GM18861 (cell line): ENCODE measurements at regions not wholly inside any gene's neighbourhood (a gene's known extent, or its start where the extent isn't known, plus 50 kb on each side); places are given as distances from the start of the nearest gene placed in this dataset.
"Not testable (repeated sequence)": the region's sequence is repeated elsewhere in the genome, so short reads cannot be mapped to it uniquely, and the experiment has no call there.

Source experiments
- ATAC-seq: cut with Tn5 transposase; IDR thresholded peaks from one replicate; pipeline ENCODE4 v1.9.1; 2021; ENCODE audit not compliant: unreplicated experiment

- ATAC-seq: not testable (repeated sequence)
Measured at GRCh38 chr5:44756097-44756496, 52.6 kb upstream of the MRPS30 start.

- ATAC-seq: peak; percentile 59
Measured at GRCh38 chr5:44747396-44747795, 61.4 kb upstream of the MRPS30 start.

DNA sequence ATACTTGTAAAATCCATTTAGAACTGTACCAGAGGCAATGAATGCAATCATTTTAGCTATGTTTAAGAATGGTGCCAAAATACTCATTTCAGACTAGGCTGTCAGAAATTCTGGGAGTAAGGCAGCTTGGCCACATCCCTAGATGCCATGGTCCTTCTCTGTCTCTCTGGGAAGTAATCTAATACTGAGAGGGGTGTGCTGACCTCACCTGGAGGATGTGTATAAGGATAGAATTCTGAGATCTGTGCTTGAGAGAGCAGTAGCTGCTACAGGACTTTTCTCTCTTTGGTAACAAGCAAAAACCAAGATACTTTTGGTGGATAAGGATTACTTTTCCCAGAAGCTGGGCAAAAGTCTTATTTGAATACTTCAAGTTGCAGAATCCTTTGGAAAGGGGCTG, 68.1 kb upstream of the MRPS30 start:
- ATAC-seq: no peak

- ATAC-seq: no peak
Measured at GRCh38 chr5:44729536-44729935, 79.2 kb upstream of the MRPS30 start.

- no peak for ATAC-seq
Measured at GRCh38 chr5:44727100-44727499, 81.6 kb upstream of the MRPS30 start.

GRCh38 chr5:44719856-44720255, 88.9 kb upstream of the MRPS30 start:
- no peak for ATAC-seq

- ATAC-seq: no peak
Measured at GRCh38 chr5:44714871-44715561, 93.7 kb upstream of the MRPS30 start.

DNA sequence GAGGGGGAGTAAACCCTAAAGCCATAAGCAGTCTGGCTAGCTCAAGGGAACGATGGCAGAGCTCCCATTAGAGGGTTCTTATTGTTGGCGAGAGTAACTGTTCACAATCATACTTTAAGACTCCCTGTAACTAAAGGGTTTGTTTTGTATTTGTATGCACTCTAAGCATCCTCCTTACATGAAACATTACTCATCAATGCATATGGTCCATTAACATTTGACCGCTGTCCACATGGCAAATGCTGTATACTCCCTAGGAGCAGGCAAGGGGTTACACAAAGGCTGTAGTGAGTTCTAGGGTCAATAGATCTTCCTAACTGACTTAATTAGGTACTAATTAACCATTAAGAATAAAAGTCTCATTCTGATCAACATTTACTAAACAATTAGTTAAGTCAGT, 95.3 kb upstream of the MRPS30 start:
- ATAC-seq: no peak

- ATAC-seq: no peak
Measured at GRCh38 chr5:44711901-44712300, 96.8 kb upstream of the MRPS30 start.

GRCh38 chr5:44708602-44709001, 100.1 kb upstream of the MRPS30 start:
- ATAC-seq: no peak

DNA sequence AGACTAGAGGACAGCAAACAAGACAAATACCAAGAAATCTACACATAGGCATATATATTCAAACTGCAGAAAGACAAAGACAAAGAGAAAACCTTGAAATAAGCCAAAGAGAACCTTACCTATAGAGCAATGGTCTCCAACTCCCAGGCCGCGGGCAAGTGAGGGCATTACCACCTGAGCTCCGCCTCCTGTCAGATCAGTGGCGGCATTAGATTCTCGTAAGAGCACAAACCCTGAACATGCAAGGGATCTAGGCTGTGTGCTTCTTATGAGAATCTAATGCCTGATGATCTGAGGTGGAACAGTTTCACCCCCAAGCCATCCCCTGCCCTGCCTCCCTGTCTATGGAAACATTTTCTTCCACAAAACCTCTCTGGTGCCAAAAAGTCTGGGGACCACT, 101.0 kb upstream of the MRPS30 start:
- no peak for ATAC-seq

GRCh38 chr5:44697025-44697424, 111.7 kb upstream of the MRPS30 start:
- no peak for ATAC-seq

DNA sequence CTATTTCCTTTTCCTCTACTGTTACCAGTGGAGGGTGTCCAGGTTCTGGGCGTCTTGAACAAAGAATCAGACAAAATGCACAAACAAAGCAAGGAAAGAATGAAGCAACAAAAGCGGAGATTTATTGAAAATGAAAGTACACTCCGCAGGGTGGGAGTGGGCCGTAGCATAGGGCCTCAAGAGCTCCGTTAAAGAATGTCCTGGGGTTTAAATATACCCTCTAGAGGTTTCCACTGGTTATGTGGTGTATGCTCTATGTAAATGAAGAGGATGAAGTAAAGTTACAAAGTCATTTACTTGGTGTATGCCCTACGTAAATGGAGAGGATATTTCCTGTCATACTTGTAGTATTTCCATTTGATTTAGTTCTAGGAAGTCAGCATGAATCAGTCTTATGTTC, 113.5 kb upstream of the MRPS30 start:
- no peak for ATAC-seq

GRCh38 chr5:44691802-44692201, 116.9 kb upstream of the MRPS30 start:
- no peak for ATAC-seq

DNA sequence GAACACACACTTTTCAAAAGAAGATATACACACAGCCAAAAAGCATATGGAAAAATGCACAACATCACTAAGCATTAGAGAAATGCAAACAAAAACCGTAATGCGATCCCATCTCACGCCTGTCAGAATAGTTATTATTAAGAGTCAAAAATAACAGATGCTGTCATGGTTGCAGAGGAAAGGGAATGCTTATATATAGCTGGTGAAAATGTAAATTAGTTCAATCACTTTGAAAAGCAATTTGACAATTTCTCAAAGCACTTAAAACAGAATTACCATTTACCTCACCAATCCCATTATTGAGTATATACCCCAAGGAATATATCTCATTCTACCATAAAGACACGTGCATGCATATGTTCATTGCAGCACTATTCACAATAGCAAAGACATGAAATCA, 126.8 kb upstream of the MRPS30 start:
- no peak for ATAC-seq

- no peak for ATAC-seq
Measured at GRCh38 chr5:44679214-44679613, 129.5 kb upstream of the MRPS30 start.

GRCh38 chr5:44675296-44675695, 133.5 kb upstream of the MRPS30 start:
- ATAC-seq: no peak

- ATAC-seq: no peak
Measured at GRCh38 chr5:44674461-44674860, 134.3 kb upstream of the MRPS30 start.

- ATAC-seq: not testable (repeated sequence)
Measured at GRCh38 chr5:44668471-44668870, 140.3 kb upstream of the MRPS30 start.

DNA sequence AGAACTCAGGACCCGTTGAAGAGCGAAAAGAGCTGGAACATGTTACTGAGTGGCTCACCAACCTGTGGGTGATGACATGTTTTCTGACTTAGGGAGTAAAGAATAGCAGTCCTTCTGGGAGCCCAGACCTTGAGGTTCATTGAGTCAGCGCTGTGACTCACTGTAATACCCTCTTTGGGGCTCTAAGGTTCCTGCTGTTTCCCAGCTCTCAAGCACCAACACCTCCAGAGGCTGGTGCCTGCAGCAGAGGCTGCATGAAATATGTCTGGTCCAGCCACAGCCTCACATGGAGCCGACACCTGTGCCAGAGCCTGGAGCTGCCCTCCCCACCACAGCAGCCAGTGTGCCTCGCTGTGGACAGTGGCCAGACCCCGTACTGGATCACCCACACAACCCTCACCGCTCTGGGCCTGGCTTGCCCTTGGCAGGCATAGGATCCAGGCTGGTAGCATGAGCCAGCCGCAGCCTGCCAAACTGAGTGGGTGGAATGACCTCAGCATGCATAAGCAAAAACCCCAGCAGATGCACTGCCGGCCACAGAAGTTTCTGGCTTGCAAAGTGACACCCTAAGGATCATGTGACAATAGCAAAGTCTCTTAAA, 143.5 kb upstream of the MRPS30 start:
- ATAC-seq: no peak

- no peak for ATAC-seq
Measured at GRCh38 chr5:44664711-44665100, 144.0 kb upstream of the MRPS30 start.

DNA sequence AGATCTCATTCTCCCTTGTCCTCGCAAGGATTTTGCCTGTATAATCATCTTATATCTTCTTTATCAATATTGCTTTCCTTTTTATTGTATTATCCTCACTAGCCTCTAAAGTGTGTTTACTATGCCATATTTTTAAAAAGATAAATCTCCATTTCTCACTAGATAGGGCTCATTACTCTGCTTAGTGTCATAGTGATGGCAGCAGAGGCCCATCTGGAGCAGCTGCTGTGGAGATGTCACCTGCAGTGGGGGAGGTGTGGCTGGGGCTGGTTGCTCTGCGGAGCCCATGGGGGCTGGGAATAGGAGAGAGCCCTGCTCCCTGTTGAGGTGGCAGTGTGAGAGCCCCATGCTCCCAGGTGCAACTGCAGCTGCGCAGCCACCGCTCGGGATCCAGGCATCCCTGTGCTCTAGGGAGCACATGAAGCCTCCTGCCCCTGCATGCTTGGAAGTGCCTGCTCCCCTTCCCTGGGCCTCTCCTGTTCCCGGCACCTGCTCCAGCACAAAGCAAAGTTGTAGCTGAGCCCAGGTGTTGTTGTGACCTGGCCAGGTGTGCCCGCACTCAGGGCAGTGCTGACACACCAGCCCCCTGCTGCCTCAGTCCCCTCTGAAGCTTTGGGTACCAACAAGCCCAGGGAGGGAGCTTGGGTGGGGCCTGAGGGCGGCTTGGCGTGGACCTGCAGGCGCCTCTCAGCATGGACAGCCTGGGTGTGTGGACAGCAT, 144.6 kb upstream of the MRPS30 start:
- ATAC-seq: no peak
